ENCODE measurements at regions not wholly inside any gene's neighbourhood (a gene's known extent, or its start where the extent isn't known, plus 50 kb on each side); places are given as distances from the start of the nearest gene placed in this dataset.

- TF ChIP-seq HMGXB3 (CRISPR knock-in tag; IDR thresholded peaks at IDR 0.05; ENCODE audit: borderline replicate concordance): no peak
- TF ChIP-seq ZBTB33 (CRISPR knock-in tag; IDR thresholded peaks at IDR 0.05): no peak
- TF ChIP-seq WIZ (CRISPR knock-in tag; IDR thresholded peaks at IDR 0.05): no peak
- TF ChIP-seq HNF4A (CRISPR knock-in tag; IDR thresholded peaks at IDR 0.05): no peak
Observed at GRCh38 chr6:147023581-147023980, 180.6 kb upstream of the STXBP5 start (continued).

DNA sequence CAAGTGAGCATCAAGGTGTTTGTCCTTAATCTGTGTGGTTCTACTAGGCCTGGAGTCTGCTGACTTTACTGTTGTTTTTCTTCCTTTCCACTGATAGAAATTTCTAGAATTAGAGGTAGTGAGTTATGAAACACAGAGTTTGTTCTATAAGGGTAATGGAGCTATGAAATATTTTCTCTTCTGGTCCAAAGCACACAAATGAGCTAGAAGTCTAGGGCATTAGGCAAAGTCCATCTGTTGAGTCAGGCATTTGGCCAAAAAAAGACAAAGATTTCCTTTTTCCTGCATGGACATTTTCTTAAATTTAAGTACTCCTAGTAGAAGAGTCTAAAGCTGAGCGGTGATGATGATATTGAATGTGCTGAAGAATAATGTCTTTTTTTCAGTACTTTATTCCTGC is 174.3 kb upstream of the STXBP5 start:
- DNase-seq (ENCODE audit: low spot score): no peak
- no peak overlapping the region for H3K9ac ChIP-seq (ENCODE audit: insufficient read depth, low read depth, low read length)
- no peak overlapping the region for H3K4me2 ChIP-seq (ENCODE audit: low read depth, low read length)
- H4K20me1 ChIP-seq (ENCODE audit: insufficient read depth, low read length): no peaks in the 10 kb centered on the region
- H3K4me1 ChIP-seq (ENCODE audit: insufficient read depth, low read length): no peaks in the 10 kb centered on the region
- H3K27me3 ChIP-seq (ENCODE audit: control insufficient read depth in 1 of 2, insufficient read depth in 2 of 2, low read length in 2 of 2): no peaks in the 10 kb centered on the region; a peak in 1 of 5 replicates
- ChIA-PET CTCF (ENCODE audit: low intra/inter-chr PET ratio, low total read pairs) (no interaction called here), POLR2A (no interaction called here)
- H3K9me3 ChIP-seq (ENCODE audit: low read length): no peaks in the 10 kb centered on the region
- no peaks in the 10 kb centered on the region for H3K79me2 ChIP-seq (ENCODE audit: insufficient read depth, low read length)
- in situ Hi-C loops (cut with HindIII; ENCODE audit: extremely low pct_ligation_motif_present, low pct_unique_long_range_greater_than_20kb): no loop called here
- TF ChIP-seq RFX1 (IDR thresholded peaks at IDR 0.05) (no peak), EEA1 (CRISPR knock-in tag; IDR thresholded peaks at IDR 0.05; ENCODE audit: borderline replicate concordance) (no peak), ZNF589 (CRISPR knock-in tag; conservative IDR thresholded peaks at IDR 0.05) (no peak), ZNF747 (CRISPR knock-in tag; IDR thresholded peaks at IDR 0.05; ENCODE audit: borderline replicate concordance) (no peak), MNT (IDR thresholded peaks at IDR 0.05) (no peak), CBX5 (CRISPR knock-in tag; IDR thresholded peaks at IDR 0.05; ENCODE audit: borderline replicate concordance) (no peak)
- BruUV-seq (replicated peaks): no TSS peak
- H2AFZ ChIP-seq (ENCODE audit: low read length): no peak overlapping the region
- no peak for ATAC-seq
- H3K36me3 ChIP-seq (replicated peaks in 1 of 2; ENCODE audit: control insufficient read depth in 1 of 2, insufficient read depth in 2 of 2, low read length in 2 of 2): no peaks in the 10 kb centered on the region
- 24% methylated on average over 1 of the region's 1 CpG for WGBS (ENCODE audit: low lambda C conversion rate)
- H3K4me3 ChIP-seq (replicated peaks in 1 of 3; ENCODE audit: insufficient read depth in 1 of 3, low read depth in 2 of 3, low read length in 3 of 3): no peak overlapping the region
- intact Hi-C loops (cut with micrococcal nuclease; ENCODE audit: unreplicated experiment): no loop called here
- FAIRE-seq: no peak
- no peak overlapping the region for H3K27ac ChIP-seq (ENCODE audit: extremely low read length, insufficient read depth, low read length)
